Duodenal mucosa (tissue), 2 donors: ENCODE measurements at regions not wholly inside any gene's neighbourhood (a gene's known extent, or its start where the extent isn't known, plus 50 kb on each side); places are given as distances from the start of the nearest gene placed in this dataset.
A peak's percentile ranks its signal among the peaks of the same experiment; 100 is the strongest.

ENCODE experiments used
- H3K27ac ChIP-seq: one replicate; pipeline ENCODE4 v1.7.0; 2013; ENCODE audit warnings: low read depth, low read length
- H3K27me3 ChIP-seq, 2 donors: one replicate each; pipeline ENCODE4 v1.7.0; 2013; ENCODE audit warnings: low read length in 2 of 2, control low read depth in 1 of 2; ENCODE audit not compliant: insufficient read depth in 2 of 2, control insufficient read depth in 1 of 2
- H3K36me3 ChIP-seq, 2 donors: one replicate each; pipeline ENCODE4 v1.7.0; 2013; ENCODE audit warnings: low read length in 2 of 2, control low read depth in 1 of 2; ENCODE audit not compliant: insufficient read depth in 2 of 2, control insufficient read depth in 1 of 2
- H3K4me1 ChIP-seq, 2 donors: one replicate each; pipeline ENCODE4 v1.7.0; 2013; ENCODE audit warnings: low read length in 2 of 2, control low read depth in 1 of 2; ENCODE audit not compliant: insufficient read depth in 2 of 2, control insufficient read depth in 1 of 2
- H3K4me3 ChIP-seq, 2 donors: one replicate each; pipeline ENCODE4 v1.7.0; 2013; ENCODE audit warnings: low read length in 2 of 2, low read depth in 1 of 2
- H3K9ac ChIP-seq, 2 donors: one replicate each; pipeline ENCODE4 v1.7.0; 2013; ENCODE audit warnings: low read length in 2 of 2, low read depth in 1 of 2
- H3K9me3 ChIP-seq, 2 donors: one replicate each; pipeline ENCODE4 v1.7.0; 2013; ENCODE audit warnings: low read length in 2 of 2, control low read depth in 1 of 2; ENCODE audit not compliant: control insufficient read depth in 1 of 2

DNA sequence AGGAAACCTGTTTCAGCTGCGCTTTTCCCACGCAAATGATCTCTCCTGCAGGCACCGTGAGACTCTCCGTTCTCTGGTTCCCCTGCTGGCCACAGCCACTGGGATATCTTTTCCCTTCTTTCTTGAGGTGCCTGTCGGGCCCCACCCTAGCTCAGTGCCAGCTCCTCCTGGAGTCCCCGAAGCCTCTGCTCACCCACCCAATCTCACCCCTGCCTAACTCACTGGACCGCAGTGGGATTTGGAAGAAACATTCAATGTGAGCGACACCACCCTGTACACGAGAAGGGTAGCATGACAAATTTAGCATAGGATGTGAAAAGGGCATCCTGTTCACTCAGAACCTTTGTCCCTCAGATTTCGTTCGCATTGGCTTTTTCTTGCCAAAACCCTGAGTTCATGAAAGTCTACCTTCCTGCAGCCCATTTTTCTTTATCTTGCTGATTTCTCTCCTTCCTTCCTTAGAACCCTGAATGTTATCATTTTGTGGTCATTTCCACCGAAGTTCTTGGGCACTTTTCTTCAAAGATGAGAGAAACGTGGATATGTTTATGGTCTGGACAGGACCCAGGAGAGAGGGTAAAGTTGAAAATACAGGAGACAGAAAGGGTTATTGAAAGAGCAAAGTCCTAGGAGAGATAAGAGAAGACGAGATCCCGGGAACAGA lies 63.6 kb upstream of the ELK3 start:
- Histone ChIP-seq H3K9me3 (no peaks in the 10 kb centered on the region), H3K4me1 (peaks cover 0 to 15% of the 10 kb centered on the region in 2 donors), H3K4me3 (peak overlapping the region in 1 of 2 donors; percentile 28), H3K9ac (no peak overlapping the region), H3K36me3 (no peaks in the 10 kb centered on the region), H3K27ac (no peak overlapping the region), H3K27me3 (no peaks in the 10 kb centered on the region)

DNA sequence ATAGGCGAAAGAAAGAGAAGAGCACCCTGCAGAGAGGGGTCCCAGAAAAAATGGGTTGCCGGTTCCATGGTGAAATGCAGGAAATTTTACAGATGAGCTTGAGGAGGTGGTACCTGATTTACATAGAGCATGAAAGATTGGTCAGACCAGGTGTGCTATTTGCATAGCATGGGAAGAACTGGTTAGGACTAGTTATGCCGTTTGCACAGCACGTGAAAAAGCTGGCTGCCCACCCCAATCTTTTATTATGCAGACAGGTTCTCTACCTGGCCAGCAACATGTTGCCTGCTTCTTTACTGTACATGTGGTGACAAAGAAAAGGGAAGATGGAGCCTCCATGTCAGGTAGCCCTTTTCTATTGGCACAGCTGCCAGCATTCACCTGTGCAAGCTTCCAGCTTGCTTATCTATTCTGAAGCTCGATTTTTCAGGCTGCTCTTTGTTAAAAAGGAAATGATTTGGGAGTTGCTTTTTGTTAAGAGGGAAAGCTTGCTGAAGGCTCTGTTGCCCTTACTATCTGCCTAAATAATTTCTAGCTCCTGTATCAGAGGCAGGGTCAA lies 62.9 kb upstream of the ELK3 start:
- no peaks in the 10 kb centered on the region for H3K27me3 ChIP-seq

DNA sequence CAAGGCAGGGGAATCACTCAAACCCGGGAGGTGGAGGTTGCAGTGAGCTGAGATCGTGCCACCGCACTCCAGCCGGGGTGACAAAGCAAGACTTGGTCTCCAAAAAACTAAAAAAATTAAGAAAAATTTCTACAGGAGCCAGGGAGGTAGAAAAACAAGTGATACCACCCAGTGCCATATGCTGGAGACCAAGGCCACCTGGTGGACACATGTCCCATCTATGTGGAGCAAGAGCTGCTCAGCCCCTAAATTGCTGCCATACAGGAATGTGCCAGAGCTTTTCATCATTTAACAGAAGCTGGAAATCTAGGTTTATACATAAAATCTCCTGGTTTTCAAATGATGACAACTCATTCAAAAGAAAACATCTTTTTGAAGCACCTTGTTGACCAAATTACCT lies 61.4 kb upstream of the ELK3 start:
- H3K9ac ChIP-seq, result no peak overlapping the region
- H3K4me3 ChIP-seq, result no peak overlapping the region
- H3K9me3 ChIP-seq, result no peaks in the 10 kb centered on the region
- peaks cover 0 to 15% of the 10 kb centered on the region in 2 donors for H3K4me1 ChIP-seq
- no peaks in the 10 kb centered on the region for H3K36me3 ChIP-seq
- no peaks in the 10 kb centered on the region for H3K27me3 ChIP-seq
- H3K27ac ChIP-seq, result no peak overlapping the region

More for the DNA sequence above, 62.9 kb upstream of the ELK3 start:
- Histone ChIP-seq H3K9me3 (no peaks in the 10 kb centered on the region), H3K9ac (no peak overlapping the region), H3K27ac (no peak overlapping the region), H3K4me1 (peaks cover 0 to 15% of the 10 kb centered on the region in 2 donors), H3K36me3 (no peaks in the 10 kb centered on the region), H3K4me3 (peak overlapping the region in 1 of 2 donors; percentile 28)

DNA sequence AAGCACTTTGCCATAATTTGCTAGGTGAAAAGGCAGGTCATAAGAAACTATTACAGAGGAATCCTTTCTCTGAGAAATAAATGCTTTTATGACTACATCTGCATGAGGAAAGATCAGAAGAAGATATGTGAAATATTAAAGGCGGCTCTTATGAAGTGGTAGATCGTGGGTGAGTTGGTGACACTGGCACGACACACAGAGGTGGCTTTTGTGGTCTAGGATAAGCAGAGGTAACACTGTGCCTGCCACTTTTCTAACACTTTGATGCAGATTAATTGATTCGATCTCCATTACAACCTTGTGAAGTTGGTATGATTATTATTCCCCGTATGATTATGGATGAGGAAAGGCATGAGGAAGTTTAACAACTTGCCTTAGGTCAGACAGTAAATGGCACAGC lies 60.0 kb upstream of the ELK3 start:
- H3K27me3 ChIP-seq, result no peaks in the 10 kb centered on the region
- H3K27ac ChIP-seq, result no peak overlapping the region
- no peaks in the 10 kb centered on the region for H3K9me3 ChIP-seq
- H3K9ac ChIP-seq, result no peak overlapping the region
- no peaks in the 10 kb centered on the region for H3K36me3 ChIP-seq
- peaks cover 0 to 15% of the 10 kb centered on the region in 2 donors for H3K4me1 ChIP-seq
- no peak overlapping the region for H3K4me3 ChIP-seq

DNA sequence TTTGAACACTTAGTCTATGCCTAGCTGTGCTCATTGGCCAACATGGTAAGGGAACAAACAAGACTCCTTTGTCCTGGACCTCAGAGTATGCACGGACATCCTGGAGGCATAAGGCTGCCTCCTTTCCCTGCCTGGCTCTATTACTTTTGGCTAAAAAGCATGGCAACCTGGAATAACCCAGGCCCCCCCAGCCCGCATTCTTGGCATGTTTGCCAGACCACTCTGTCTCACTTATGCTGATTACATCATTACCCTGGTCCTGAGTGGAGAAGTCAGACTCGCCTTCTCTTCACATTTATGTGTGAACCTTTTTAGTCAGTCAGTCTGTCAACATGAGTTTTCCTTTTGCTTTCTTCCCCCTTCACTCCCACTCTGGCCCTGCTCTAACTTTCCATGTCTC lies 58.0 kb upstream of the ELK3 start:
- H3K4me1 ChIP-seq, result peaks cover 0 to 3% of the 10 kb centered on the region in 2 donors

DNA sequence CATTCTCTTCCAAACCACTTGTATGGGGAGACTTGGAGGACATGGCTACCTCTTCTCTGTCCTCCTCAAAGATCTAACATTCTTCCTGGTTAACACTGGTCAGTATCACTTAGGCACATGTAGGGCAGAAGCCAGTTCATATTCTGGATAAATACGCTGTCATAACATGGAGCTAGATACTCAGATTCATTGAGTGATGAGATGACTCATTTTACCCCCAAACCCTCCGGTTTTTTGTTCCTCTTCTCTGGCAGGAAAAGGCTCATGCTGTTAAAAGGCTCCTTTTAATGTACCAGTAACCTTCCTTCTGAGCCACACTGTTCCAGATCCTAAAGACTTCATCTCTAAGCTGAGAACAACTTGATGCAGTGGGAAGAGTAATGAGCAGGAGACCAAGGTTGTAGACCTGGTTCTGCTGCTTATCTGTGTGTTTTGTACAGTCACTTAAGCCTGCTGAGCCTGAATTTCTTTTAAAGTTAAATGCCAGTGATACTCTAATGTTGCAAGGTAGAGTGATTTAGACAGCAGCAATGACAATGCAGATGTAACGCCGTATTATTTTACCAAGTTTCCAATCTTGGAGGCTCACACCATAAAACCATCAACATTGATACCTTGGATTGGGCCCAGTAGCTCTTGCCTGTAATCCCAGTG lies 57.3 kb upstream of the ELK3 start:
- Histone ChIP-seq H3K27ac (no peak overlapping the region), H3K36me3 (no peaks in the 10 kb centered on the region), H3K4me1 (peaks cover 0 to under 1% of the 10 kb centered on the region in 2 donors), H3K9me3 (no peaks in the 10 kb centered on the region), H3K27me3 (no peaks in the 10 kb centered on the region), H3K4me3 (no peak overlapping the region), H3K9ac (no peak overlapping the region)

More for the DNA sequence above, 58.0 kb upstream of the ELK3 start:
- H3K36me3 ChIP-seq, result no peaks in the 10 kb centered on the region
- H3K9me3 ChIP-seq, result no peaks in the 10 kb centered on the region
- no peak overlapping the region for H3K4me3 ChIP-seq
- H3K27me3 ChIP-seq, result no peaks in the 10 kb centered on the region
- H3K9ac ChIP-seq, result no peak overlapping the region
- H3K27ac ChIP-seq, result no peak overlapping the region

GRCh38 chr12:96140174-96140573 lies 54.0 kb upstream of the ELK3 start:
- H3K4me3 ChIP-seq, result no peak overlapping the region
- no peaks in the 10 kb centered on the region for H3K9me3 ChIP-seq
- H3K36me3 ChIP-seq, result no peaks in the 10 kb centered on the region
- no peaks in the 10 kb centered on the region for H3K27me3 ChIP-seq
- no peak overlapping the region for H3K27ac ChIP-seq
- H3K9ac ChIP-seq, result no peak overlapping the region
- H3K4me1 ChIP-seq, result peaks cover 0 to 8% of the 10 kb centered on the region in 2 donors

- Histone ChIP-seq H3K4me3 (no peak overlapping the region), H3K4me1 (peaks cover 0 to 8% of the 10 kb centered on the region in 2 donors), H3K9ac (no peak overlapping the region), H3K9me3 (no peaks in the 10 kb centered on the region), H3K27me3 (no peaks in the 10 kb centered on the region), H3K27ac (no peak overlapping the region), H3K36me3 (no peaks in the 10 kb centered on the region)
Measured at GRCh38 chr12:96141216-96141912, 52.8 kb upstream of the ELK3 start.

DNA sequence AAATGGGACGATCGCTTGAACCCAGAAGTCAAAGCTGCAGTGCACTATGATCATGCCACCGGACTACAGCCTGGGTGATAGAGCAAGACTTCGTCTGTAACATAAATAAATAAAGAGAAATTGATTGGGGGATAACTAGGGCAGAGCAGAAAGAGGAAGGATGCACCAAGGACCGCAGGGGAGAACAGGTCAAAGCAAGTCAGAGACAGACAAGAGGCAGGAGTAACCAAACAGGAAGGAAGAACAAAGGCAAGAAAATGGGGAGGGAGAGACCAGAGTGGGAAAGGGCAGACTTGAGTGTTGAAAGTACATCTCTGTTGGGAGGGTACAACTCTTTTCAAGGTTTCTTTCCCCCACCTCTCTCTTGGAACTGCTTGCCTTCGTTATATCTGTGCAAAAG lies 50.8 kb upstream of the ELK3 start:
- Histone ChIP-seq H3K27me3 (no peaks in the 10 kb centered on the region), H3K9me3 (no peaks in the 10 kb centered on the region), H3K4me3 (peak overlapping the region in 1 of 2 donors; percentile 1), H3K9ac (no peak overlapping the region), H3K36me3 (no peaks in the 10 kb centered on the region), H3K27ac (no peak overlapping the region), H3K4me1 (peaks cover 0 to 8% of the 10 kb centered on the region in 2 donors)
